Lower lobe of right lung (tissue), 2 donors: ENCODE measurements at regions not wholly inside any gene's neighbourhood (a gene's known extent, or its start where the extent isn't known, plus 50 kb on each side); places are given as distances from the start of the nearest gene placed in this dataset.

Source experiments
- ATAC-seq, 2 donors: fragments of 200-7000 bp; cut with Tn5 transposase; one replicate each; pipeline ENCODE4 v1.9.1; 2020 to 2022; ENCODE audit warnings: mild to moderate bottlenecking in 2 of 2, moderate library complexity in 2 of 2
- DNase-seq: peaks from one replicate; pipeline ENCODE4 v3.0.0-alpha.2; 2020
- H3K27ac ChIP-seq: fragments of 200-600 bp; one replicate; pipeline ENCODE4 v1.8.0; 2022
- H3K27me3 ChIP-seq: fragments of 200-600 bp; one replicate; pipeline ENCODE4 v1.8.0; 2022; ENCODE audit warnings: low read depth
- H3K36me3 ChIP-seq: fragments of 200-600 bp; one replicate; pipeline ENCODE4 v1.8.0; 2022; ENCODE audit warnings: mild to moderate bottlenecking
- H3K4me1 ChIP-seq: fragments of 200-600 bp; one replicate; pipeline ENCODE4 v1.8.0; 2022
- H3K4me3 ChIP-seq: fragments of 200-600 bp; one replicate; pipeline ENCODE4 v1.8.0; 2022; ENCODE audit warnings: mild to moderate bottlenecking
- H3K9me3 ChIP-seq: fragments of 200-600 bp; one replicate; pipeline ENCODE4 v1.8.0; 2022
- intact Hi-C: fragments of 100-400 bp; cut with DNase I; formaldehyde crosslinking; loops from one replicate; pipeline ENCODE4 v1.11.0; 2022
- TF ChIP-seq, protein P1 (sequence below): fragments of 200-600 bp; IDR thresholded peaks from one replicate; pipeline ENCODE4 v1.8.0; 2022; ENCODE audit warnings: antibody characterized with exemption, mild to moderate bottlenecking
- donor health status: DM: no; HTN: yes; CAD: no; lungs with severe emphysema.

DNA sequence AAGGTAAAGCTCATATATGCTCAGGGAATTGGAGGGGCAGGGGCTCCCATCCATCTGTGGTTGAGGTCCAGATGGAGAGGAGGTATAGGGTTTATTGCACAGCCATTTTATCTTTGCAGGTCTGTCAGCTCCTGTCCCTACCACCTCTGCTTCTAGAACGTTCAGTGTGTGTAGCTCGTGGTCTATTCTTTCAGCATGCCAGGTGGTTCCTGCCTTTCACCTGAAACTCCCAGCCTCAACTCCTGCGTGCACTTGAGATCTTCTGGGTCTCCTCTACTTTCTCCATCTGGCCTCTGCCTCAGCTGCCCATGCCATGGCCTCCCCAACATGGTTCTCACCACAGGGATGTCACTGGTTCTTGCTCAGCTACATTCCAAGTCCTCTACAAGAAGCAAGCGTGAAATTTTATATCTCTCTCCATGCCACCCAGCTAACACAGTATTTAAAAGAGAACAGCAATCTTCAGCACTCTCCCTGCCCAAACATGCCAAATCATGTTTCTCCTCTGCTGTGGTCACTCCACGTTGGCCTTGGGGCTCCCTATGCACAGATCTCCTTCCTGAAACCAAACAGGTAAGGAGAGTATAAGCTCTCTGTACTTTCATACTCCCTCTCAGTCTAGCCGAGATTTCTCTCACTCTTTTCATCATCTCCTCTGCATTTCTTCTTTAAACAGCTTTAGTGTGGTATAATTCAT is 157.8 kb upstream of the TRPC6 start:
- TF ChIP-seq, protein P1, sequence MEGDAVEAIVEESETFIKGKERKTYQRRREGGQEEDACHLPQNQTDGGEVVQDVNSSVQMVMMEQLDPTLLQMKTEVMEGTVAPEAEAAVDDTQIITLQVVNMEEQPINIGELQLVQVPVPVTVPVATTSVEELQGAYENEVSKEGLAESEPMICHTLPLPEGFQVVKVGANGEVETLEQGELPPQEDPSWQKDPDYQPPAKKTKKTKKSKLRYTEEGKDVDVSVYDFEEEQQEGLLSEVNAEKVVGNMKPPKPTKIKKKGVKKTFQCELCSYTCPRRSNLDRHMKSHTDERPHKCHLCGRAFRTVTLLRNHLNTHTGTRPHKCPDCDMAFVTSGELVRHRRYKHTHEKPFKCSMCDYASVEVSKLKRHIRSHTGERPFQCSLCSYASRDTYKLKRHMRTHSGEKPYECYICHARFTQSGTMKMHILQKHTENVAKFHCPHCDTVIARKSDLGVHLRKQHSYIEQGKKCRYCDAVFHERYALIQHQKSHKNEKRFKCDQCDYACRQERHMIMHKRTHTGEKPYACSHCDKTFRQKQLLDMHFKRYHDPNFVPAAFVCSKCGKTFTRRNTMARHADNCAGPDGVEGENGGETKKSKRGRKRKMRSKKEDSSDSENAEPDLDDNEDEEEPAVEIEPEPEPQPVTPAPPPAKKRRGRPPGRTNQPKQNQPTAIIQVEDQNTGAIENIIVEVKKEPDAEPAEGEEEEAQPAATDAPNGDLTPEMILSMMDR, result no peak
- Histone ChIP-seq H3K27ac (no peak overlapping the region), H3K4me1 (no peaks in the 10 kb centered on the region), H3K36me3 (no peaks in the 10 kb centered on the region), H3K4me3 (no peak overlapping the region), H3K9me3 (no peaks in the 10 kb centered on the region), H3K27me3 (no peaks in the 10 kb centered on the region)
- DNase-seq (no peak), ATAC-seq (no peak)
- intact Hi-C loops, result no loop called here

DNA sequence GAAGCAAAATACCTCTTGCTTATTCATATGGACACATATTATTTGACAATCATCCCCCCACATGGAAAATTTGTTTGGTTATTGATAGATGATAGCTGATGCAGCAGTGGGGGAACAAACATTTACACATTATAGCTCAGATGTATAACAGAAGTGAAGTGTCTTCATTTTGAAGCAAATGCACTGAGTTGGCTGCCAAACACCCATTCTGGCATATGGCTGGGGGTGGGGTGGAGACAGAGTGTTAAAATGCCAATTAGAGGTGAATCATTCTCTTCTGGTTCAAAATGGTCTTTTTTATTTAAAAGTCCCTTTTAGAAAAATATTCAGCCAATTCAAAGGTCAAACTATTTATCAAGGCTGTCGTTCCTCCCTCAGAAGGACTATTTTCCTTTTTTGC is 157.3 kb upstream of the TRPC6 start:
- DNase-seq, result no peak
- TF ChIP-seq, protein P1, result no peak
- intact Hi-C loops, result no loop called here
- no peak overlapping the region for H3K4me3 ChIP-seq
- no peak for ATAC-seq
- H3K9me3 ChIP-seq, result no peaks in the 10 kb centered on the region
- H3K27ac ChIP-seq, result no peak overlapping the region
- H3K36me3 ChIP-seq, result no peaks in the 10 kb centered on the region
- no peaks in the 10 kb centered on the region for H3K27me3 ChIP-seq
- no peaks in the 10 kb centered on the region for H3K4me1 ChIP-seq

DNA sequence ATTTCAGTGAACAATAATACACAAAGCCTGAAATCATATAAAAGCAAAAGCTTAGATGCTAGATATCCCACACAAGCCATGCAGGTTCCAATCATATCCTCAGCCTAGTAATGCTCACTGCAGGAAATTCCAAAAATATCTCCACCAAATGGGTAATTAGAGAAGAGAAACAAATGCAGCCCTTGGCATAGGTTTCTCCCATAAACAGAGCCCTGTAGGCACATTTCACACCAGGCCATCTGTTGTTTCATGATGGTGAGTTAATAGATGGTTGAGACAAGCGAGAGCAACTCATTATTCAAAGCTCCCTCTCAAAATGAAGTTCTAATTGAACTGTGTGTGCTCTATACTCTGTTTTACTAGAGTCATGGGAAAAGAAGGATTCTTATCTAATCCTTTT is 154.6 kb upstream of the TRPC6 start:
- H3K27ac ChIP-seq, result no peak overlapping the region
- no peak for DNase-seq

DNA sequence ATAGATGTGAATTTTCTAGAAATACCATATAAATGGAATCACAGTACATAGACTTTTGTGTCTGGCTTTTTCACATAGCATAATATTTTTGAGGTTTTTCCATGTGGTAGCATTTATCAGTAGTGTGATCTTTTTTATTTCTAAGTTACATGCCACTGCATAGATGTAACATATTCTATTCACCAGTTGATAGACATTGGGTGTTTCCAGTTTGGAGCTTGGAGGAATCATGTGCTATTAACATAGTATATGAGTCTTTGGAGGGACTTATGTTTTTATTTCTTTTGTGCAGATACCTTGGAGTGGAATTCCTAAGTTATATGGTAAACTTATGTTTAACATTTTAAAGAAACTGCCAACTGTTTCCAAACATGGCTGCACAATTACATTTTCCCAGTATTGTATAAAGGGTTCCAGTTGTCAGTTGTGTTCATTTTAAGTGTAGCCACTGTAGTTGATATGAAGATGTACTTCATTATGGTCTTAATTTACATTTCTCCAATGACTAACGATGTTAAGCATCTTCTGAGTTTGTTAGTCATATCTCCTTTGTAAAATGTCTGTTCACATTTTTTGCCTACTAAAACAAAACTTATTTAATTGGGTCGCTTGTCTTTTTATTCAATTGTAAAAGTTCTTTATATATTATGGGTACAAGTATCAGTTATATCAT is 145.7 kb upstream of the TRPC6 start:
- Histone ChIP-seq H3K36me3 (no peaks in the 10 kb centered on the region), H3K27ac (no peak overlapping the region), H3K9me3 (no peaks in the 10 kb centered on the region), H3K4me3 (no peak overlapping the region), H3K27me3 (no peaks in the 10 kb centered on the region), H3K4me1 (no peaks in the 10 kb centered on the region)
- DNase-seq (no peak), ATAC-seq (no peak)
- intact Hi-C loops, result no loop called here
- TF ChIP-seq, protein P1, result no peak

More for the DNA sequence above, 154.6 kb upstream of the TRPC6 start:
- TF ChIP-seq, protein P1, result no peak
- Histone ChIP-seq H3K4me3 (no peak overlapping the region), H3K36me3 (no peaks in the 10 kb centered on the region), H3K9me3 (no peaks in the 10 kb centered on the region), H3K4me1 (no peaks in the 10 kb centered on the region), H3K27me3 (no peaks in the 10 kb centered on the region)
- intact Hi-C loops, result no loop called here
- no peak for ATAC-seq

DNA sequence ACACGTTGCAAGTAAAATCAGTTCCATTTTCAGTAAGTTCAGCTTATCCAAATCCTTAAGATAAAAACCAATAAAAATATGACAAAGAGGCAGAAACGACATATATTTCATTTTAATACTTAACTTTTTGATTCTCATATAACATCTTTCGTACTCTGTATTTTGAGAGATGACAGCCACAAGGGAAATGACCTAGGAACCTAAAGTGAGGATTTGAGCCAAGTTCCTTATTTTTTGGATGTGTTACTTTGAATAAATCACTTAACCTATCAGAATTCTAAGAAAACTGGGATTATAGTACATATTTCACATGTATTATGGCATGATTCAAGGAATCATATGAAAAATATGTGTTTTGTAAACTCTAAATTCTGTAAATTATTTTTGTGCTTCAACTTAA is 143.6 kb upstream of the TRPC6 start:
- ATAC-seq (no peak), DNase-seq (no peak)
- intact Hi-C loops, result no loop called here
- H3K36me3 ChIP-seq, result no peaks in the 10 kb centered on the region
- TF ChIP-seq, protein P1, result no peak
- H3K4me1 ChIP-seq, result no peaks in the 10 kb centered on the region
- no peak overlapping the region for H3K4me3 ChIP-seq
- no peaks in the 10 kb centered on the region for H3K27me3 ChIP-seq
- H3K27ac ChIP-seq, result no peak overlapping the region
- no peaks in the 10 kb centered on the region for H3K9me3 ChIP-seq
